GM21717 (cell line): ENCODE measurements at regions not wholly inside any gene's neighbourhood (a gene's known extent, or its start where the extent isn't known, plus 50 kb on each side); places are given as distances from the start of the nearest gene placed in this dataset.
"Not testable (repeated sequence)": the region's sequence is repeated elsewhere in the genome, so short reads cannot be mapped to it uniquely, and the experiment has no call there.

Experiments used
- ATAC-seq: cut with Tn5 transposase; IDR thresholded peaks from one replicate; pipeline ENCODE4 v1.9.1; 2021; ENCODE audit warnings: mild to moderate bottlenecking, moderate library complexity; ENCODE audit not compliant: unreplicated experiment

DNA sequence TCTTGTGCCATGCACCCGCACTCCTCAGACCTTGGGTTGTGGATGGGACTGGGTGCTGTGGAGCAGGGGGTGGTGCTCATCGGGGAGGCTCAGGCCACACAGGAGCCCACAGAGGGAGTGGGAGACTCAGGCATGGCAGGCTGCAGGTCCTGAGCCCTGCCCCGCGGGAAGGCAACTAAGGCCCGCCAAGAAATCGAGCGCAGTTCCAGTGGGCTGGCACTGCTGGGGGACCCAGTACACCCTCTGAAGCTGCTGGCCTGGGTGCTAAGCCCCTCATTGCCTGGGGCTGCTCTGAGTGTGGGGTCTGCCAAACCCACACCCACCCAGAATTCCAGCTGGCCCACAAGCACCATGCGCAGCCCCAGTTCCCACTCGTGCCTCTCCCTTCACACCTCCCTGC is 450.5 kb upstream of the FGF16 start:
- ATAC-seq: no peak

DNA sequence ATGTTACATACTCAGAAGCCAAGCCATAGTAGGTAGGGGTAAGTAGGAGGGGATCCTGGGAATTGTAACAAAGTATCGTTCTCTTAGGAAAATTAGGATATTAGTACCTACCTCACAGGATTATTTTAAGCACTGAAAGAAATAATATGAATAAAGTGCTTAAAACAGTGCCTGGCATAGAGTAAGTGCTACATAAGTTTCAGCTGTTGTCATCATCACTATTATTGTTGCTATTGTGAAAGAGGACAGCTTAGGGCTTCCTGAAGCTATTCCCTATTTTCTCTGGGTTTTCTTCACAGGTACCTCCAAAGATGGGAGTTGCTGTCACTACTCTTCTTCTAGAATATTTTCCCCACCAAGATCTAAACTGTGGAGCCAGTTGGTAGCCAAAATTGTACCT is 443.7 kb upstream of the FGF16 start:
- no peak for ATAC-seq

GRCh38 chrX:77003956-77004355 is 443.2 kb upstream of the FGF16 start:
- no peak for ATAC-seq

DNA sequence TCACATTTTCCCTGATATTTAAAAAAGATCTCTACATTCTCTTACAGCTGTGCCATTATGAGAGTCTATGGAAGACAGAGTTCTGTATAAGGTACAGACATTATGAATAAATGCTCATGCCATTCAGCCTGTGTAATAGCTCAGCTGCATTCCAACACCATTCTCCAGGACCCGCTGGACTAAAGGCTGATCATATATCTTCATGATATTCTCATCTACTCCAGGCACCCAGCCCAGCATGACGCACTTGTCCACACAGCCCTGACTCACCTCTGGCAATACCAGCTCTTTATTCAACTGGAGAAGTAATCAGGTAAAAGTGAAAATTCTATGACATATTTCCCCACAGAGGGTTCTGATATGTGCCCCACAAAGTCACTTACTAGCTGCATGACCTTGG is 437.5 kb upstream of the FGF16 start:
- no peak for ATAC-seq

DNA sequence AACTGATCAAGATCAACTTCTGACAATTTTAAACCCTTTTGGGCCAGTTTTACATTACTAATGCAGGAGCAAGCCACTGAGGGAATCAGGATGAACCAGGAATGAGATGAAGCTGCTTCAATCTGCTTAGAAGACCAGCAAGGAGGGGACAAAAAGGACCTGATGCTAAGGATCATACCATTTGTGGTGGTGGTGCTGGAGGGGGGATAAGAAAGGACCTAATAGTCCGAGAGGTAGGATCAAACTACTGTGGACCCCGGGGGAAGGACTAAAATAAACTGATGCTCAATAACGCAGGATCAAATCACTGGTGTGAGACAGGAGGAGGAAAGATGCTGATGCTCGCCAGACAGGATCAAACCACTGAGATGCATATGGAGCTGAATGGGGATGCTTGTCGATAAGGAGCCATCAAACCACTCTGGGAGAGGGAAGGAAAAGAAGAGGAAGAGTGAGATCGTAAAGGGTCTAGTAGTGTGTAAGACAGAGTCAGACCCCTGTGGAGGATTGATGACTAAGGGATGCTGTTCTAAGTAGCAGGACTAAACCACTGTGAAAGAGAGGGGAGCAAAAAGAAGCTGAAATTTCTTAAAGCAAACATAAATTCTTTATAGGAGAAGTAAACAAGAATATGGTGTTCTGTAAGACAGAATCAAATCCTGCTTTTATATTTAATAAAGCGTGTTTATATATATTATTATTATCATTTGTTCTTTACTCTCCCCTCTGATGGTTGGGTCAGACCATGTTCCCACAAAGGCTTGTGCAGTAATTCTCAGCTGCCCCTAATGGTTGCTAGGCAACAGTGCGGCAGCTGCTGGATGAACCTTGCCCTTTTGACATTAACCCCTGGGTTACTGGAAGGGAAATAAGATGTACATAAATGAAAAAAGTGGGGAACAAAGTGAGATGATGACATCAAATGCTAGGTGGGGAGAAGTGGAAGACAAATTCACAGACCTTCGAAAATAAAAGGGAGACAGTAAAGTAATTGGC is 432.5 kb upstream of the FGF16 start:
- ATAC-seq: no peak

- ATAC-seq: no peak
Measured at GRCh38 chrX:77017093-77017492, 430.1 kb upstream of the FGF16 start.

DNA sequence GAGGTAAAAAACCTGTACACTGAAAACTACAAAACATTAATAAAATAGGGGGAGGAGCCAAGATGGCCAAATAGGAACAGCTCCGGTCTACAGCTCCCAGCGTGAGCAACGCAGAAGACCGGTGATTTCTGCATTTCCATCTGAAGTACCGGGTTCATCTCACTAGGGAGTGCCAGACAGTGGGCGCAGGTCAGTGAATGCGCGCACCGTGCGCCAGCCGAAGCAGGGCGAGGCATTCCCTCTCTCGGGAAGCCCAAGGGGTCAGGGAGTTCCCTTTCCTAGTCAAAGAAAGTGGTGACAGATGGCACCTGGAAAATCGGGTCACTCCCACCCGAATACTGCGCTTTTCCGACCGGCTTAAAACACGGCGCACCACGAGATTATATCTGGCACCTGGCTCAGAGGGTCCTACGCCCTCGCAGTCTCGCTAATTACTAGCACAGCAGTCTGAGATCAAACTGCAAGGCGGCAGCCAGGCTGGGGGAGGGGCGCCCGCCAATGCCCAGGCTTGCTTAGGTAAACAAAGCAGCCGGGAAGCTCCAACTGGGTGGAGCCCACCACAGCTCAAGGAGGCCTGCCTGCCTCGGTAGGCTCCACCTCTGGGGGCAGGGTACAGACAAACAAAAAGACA is 400.9 kb upstream of the FGF16 start:
- not testable (repeated sequence) for ATAC-seq

- no peak for ATAC-seq
Measured at GRCh38 chrX:77060572-77060971, 386.6 kb upstream of the FGF16 start.

DNA sequence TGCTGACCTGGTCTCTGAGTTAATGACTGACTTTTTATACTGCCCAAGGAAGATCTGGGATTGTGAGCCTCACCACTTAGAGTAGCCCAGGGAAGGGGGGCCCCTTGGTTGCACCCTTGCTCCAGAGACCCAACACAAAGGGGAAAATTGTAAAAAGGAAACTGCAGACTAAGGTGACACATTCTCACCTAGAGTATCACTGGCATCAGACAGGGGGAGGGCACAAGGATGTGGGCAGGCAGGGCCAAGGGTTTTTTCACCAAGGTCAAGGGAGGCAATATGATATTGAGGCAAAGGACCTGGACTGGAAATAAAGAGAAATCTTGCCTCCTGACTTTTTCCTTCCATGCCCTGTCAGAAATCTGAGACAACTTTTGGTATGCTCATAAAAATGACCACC is 386.2 kb upstream of the FGF16 start:
- ATAC-seq: no peak

GRCh38 chrX:77061545-77061944 is 385.6 kb upstream of the FGF16 start:
- no peak for ATAC-seq

DNA sequence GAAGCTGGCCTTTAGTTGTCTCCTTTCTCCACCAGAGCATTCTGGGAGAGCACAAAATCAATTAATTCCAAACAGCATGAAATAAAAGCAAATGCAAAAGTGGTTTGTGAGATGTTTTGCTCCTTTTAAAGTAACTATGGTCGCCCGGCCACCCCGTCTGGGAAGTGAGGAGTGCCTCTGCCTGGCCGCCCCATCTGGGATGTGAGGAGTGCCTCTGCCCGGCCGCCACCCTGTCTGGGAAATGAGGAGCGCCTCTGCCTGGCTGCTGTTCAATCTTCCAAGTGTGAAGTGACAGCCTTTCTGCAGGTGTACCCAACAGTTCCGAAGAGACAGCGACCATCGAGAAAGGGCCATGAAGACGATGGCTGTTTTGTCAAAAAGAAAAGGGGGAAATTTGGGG is 381.3 kb upstream of the FGF16 start:
- ATAC-seq: no peak

DNA sequence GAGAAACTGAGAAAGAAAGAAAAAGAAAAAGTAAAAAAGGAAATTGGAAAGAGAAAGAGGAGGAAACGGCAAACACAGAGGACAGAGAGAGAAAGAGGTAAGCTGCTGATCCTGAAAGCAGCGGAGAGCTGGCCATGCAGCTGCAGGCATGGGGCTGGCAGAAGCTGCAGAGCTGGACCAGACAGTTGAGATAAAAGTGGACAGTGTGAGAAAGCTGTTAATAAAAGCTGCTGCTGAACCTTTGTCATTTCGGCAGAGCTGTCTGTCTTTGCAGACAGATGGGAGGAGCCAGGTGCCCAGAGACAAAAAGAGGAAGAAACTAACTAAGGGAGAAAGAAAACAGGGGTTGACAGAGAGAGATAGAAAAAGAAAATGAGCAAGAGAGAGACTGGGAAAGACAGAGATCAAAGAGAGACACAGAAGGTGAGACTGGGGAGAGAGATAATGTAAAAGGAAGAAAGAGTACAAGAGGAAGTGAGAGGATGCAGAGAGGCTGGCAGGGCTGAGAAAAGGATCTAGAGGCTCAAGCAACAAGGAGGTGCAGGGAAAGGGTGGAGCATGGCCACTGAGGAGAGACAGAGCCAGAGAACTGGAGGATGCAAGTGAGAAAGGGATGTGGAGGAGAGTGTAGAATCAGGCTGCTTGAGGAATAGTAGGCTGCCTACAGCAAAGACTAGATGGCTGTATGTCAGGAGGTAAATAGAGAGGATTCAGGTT is 376.8 kb upstream of the FGF16 start:
- ATAC-seq: no peak

DNA sequence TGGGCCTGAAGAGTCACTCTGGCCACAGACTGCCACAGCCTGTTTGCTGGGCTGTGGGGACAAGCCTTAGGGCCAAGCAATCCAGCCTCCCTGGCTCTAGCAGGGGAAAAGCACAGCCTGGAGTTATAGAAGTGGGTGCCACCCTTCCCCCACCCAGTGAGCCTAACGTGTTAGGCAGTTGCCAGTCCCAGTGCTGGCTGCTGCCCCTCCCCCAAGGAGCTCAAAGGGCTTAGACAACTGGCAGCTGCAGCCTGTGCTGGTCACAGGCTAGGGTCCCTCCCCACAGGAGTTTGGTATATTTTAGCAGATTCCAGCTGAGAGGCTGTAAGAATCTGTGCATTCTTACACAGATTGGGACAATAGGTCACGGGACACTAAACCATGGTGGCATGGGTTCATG is 370.3 kb upstream of the FGF16 start:
- no peak for ATAC-seq

DNA sequence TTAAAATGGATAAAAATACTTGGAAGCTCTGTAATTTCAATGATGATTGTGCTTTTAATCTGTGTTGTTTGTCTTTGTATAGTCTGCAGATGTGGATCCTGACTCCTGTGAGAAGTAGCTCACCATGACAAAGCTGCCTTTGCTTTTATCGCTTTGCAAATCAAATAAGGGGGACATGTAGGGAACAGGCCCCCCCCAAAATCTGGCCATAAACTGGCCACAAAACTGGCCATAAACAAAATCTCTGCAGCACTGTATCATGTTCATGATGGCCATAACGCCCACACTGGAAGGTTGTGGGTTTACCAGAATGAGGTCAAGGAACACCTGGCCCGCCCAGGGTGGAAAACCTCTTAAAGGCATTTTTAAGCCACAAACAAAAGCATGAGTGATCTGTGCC is 366.0 kb upstream of the FGF16 start:
- ATAC-seq: not testable (repeated sequence)

DNA sequence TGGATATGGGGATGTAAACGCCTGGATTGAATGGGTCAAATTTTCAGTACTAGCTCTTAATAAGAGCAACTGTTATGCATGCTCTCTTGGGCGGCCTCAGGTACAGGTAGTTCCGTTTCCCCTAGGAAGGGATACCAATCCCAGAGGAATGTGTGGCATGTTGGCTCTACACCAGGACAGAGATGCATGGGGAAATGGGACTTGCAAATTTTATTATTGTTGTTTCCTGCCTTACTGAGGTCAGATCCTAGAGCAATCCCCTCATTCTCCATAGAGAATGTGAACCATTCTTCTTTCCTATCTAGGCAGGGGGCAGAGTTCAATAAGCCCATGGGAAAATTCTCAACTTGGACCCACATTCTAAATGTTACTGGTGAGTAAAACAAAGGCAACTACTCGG is 361.8 kb upstream of the FGF16 start:
- no peak for ATAC-seq

- ATAC-seq: no peak
Measured at GRCh38 chrX:77087529-77088169, 359.5 kb upstream of the FGF16 start.

GRCh38 chrX:77088233-77088632 is 359.0 kb upstream of the FGF16 start:
- ATAC-seq: no peak

DNA sequence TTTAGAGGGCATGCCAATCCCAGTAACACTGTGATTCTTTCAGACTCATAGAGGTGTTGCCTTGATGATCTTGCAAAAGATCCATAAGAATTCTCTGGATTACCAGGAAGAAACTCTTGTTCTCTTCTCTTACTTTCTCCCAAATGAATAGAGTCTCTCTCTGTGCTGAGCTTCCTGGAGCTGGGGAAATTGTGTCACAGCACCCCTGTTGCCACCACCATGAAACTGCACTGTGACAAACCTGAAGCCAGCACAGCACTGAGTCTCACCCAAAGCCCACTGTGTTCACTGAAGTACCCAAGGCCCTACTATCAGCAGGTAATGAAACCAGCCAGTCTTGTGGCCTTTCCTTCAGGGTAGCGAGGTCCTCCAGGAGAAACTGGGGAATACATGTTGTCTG is 332.7 kb upstream of the FGF16 start:
- ATAC-seq: no peak

DNA sequence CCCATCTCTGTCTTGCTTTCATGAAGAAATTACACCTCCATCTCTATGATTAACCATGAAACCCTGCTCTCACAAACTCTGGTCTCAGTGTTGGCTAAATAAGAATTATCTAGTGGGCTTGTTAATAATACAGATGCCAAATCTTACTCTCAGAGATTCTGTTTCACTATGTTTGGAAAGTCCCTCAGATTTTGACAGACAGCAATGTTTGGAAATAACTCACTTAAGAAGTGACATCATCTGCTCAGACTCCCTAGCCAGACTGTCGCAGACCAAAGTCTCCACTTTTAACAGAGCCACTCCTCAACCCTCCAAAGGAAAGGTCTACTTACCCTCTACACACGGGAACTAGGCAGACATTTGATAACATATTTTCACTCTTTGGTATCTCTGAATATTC is 328.5 kb upstream of the FGF16 start:
- ATAC-seq: no peak

- no peak for ATAC-seq
Measured at GRCh38 chrX:77119706-77120105, 327.5 kb upstream of the FGF16 start.

DNA sequence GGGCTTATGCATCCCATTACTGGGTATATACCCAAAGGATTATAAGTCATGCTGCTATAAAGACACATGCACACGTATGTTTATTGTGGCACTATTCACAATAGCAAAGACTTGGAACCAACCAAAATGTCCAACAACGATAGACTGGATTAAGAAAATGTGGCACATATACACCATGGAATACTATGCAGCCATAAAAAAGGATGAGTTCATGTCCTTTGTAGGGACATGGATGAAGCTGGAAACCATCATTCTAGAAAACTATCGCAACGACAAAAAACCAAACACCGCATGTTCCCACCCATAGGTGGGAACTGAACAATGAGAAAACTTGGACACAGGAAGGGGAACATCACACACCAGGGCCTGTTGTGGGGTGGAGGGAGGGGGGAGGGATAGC is 323.3 kb upstream of the FGF16 start:
- not testable (repeated sequence) for ATAC-seq
